SIG-M5 treated with dmso at 0.1 percent for 504 hours (cell line): ENCODE measurements at regions not wholly inside any gene's neighbourhood (a gene's known extent, or its start where the extent isn't known, plus 50 kb on each side); places are given as distances from the start of the nearest gene placed in this dataset.
"Not testable (repeated sequence)": the region's sequence is repeated elsewhere in the genome, so short reads cannot be mapped to it uniquely, and the experiment has no call there.

ENCODE experiments used
- DNase-seq: peaks from one replicate; lab custom pipeline; 2025; ENCODE audit not compliant: unreplicated experiment; lab: John Stamatoyannopoulos, UW

DNA sequence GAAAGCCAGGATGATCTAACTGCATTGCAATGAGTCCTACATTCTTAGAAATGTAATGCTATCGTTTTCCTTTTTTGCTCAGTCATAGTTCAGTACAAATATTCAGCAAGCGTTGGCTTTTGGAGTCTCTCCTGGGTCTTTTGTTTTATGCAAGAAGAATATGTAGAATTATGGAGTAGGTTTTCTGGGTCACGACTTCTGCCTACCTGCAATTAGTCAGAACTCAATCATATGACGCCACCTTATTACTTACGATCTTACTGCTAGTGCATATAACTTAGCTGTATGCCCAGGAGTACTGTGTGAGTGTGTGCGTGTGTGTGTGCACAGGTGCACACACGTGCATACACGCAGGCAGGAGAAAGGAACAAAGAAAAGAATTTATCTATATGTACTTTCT lies 640.2 kb downstream of the STK39 start:
- DNase-seq: no peak

DNA sequence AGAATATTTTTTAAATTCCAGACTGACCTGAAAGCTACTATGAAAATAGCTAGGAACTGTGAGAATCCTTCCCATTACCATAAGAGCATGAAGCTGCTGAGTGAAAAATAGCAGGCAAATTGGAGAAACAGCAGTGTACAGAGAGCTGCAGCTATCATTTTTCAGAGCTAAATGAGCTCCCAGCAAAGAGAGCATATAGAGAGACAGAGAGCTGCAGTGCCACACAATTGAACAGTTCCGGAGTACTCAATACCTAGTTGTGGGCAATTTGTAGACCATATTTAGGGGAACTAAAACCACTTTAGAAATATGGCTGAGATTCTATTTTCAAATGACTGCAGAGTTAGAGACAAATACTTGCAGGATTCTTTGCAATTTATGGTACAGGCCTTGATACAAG lies 645.3 kb downstream of the STK39 start:
- no peak for DNase-seq

DNA sequence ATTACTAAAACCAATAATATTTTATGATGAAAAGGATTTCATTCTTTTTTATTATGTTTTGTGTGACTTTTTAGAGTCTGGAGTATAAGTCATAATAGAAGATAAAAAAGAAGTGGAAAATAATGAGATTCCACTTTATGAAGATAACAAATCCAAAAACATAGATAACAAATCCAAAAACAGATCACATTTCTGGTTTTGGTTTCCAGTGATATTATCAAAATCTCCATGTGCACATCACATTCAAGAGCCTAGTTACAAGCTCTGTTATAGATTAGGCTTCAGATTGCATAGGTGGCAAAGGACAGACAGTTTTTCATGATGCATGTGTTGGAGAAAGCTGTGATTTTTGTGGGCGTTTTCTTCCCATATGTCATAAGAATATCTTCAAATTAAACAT lies 648.2 kb downstream of the STK39 start:
- no peak for DNase-seq

DNA sequence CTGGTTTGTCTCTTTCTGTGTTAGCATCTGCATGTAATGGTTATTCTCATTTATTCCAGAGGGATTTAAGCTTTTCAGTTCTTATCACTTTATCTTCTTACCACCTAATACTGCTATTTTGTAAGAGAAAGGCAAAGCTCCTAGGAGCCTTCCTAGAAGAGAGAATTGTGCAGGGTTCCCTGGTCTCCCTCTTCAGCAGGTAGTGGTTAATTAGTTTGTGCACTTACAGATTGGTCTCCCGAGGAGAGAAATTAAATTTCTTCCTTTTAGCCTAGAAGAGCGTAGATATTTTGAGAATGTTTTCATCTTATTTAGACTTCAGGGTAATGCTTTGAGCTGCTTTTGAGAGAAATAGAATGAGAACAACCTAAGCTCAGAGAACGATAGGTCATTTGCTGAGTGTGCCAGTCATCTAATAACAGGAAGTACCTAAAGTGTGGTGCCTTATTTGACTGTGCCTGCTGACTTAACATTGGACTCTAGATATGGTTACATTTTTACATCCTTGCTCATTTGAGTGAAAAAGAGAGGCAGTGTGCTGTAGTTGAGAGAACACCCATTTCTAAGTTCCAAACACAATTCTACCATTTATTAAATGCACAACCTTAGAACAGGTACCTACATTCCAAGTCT lies 651.4 kb downstream of the STK39 start:
- DNase-seq: no peak

DNA sequence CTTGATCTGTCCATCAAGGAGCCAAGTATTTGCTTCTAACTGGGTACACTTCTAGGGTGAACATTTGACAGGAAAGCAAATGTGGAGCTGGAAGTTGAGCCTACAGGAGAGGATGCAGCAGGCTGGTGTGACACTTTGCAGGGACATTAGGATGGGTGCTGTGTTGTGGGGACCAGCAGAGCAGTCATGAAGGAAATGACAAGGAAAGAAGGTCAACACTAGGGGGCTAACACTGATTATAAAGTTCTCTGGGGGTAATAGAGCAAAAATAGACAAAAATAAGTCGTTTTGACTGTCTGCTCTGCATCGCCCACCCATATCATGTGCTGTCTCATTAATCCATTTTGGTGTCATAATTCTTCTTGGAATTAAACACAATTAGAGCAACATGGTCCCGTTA lies 652.4 kb downstream of the STK39 start:
- DNase-seq: no peak

DNA sequence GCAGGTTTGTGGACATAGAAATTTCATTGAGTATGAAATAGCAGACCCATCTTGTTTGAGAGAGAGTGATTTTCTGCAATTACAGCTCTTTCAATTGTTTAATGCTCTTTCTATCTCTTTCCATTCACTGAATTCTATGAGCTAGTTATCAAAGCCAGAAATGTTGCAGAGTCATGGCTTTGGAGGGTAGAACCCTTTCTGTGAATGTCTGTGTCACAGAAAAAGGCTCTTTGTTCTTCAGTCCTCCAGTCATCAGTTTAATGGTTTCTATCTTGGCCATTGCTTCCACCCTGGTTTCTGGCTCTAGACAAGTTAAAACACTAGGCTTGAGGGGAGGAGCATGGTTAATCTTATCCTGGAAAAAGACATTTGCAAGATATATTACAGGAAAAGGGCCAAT lies 655.0 kb downstream of the STK39 start:
- no peak for DNase-seq

DNA sequence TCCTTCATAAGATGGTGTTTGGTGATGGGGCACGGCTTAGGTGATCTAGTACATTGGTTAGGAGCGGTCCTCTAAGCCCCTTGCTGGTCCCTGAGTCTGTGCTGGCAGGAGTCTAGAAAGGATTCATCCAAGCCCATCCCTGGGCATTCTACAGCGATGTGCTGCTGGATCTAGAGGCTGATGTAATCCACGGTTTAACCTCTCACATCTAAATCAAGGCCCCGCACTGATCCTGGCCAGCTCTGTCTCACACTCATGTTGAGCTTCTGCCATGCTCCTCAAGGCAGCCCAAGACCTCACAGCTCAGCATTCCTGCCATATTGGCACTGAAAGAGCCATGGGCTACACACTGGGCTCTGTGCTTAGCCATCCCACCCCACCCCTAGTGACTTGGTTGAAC lies 664.8 kb downstream of the STK39 start:
- no peak for DNase-seq

DNA sequence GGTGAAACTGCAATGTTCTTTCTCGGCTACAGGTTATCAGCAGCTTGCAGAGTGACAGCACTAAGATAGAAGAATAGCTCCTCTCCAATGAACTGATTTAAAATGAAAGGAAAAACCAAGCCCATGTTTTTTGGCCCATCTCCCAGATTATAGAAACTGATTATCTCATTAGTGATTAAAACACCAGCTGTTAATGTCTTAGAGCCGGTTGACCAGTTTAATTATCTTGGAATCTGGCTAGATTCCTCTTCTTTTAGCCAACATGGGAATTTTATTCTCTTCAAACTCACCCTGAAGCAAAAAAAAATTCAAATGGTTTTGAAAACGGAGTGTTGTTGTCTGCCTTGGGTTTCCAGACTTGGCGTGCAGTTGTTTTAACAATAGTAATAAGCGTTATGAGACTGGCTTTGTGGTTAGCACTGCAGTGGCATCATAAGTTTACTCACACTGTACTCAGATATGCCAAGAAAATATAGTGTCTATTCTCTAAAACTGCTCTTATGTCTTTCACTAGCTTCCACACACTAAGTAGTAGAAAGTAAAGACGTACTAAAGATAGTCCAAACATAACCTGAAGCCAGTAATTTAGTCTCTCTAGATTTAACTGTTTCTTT lies 665.3 kb downstream of the STK39 start:
- DNase-seq: no peak

DNA sequence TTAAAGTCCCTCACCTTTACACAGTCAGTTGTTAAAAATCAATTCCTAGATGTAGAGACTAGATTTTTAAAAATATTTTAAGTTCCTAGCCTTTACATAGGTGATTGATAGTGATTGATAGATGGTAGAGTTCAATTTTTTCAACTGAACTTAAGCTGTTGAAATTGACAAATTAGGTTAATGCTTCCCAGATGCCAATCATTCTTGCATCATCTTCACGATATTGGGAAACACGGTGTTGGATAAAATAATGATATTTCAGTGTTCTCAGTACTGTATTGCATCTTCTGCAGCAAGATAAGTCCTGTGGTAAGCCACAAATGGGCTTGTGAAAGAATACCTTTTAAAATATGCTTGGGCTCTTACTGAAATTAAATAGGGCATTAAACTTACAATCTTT lies 667.6 kb downstream of the STK39 start:
- no peak for DNase-seq

DNA sequence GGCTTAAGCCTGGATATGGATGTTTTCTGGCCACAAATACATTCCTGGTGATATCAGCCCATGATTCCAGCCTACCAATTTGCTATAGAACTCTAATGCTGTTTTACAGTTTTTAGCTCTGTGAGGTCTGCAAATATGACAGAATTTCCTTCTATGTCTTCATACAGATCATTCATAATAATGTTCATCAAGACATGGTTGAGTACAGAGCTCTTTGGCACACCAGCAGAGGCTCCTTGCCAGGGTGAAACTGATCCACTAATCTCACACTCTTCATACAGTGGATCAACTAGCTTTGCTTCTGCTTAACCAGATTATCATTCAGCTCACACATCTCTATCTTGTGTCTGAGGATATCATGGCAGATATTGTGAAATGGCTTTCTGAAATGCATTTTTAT lies 672.1 kb downstream of the STK39 start:
- DNase-seq: no peak

DNA sequence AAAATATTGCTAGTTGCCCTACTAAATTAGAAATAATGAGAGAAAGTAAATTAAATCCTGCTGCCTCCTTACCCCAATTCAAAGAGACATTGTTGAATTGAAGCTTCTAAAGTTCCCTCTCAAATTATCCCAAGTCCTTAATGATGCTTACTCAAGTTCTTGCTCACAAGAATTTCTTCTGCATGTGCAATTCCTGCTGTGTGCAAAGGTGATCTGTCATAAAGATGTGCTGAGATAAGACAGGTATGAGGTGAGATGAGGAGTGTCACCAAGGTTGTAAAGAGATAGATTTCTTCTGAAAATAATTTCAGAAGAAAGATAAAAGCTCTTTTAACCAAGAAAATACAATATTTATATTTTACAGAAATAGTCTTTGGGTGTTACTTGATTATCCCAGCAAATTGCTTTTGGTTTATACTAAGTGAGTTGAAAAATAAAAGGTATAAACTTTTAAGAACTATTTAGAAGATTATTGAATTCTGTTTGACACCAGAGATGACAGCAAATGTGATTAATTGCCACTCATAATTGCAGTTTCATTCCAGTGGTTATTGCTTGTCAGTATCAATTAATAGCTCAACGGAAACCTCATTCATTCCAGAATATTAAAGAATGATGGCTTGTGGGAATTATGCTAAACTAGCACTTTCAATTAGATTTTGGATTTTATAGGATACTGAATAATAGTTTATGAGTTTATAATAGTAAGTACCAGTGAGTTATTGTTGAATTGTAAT lies 674.3 kb downstream of the STK39 start:
- DNase-seq: no peak

DNA sequence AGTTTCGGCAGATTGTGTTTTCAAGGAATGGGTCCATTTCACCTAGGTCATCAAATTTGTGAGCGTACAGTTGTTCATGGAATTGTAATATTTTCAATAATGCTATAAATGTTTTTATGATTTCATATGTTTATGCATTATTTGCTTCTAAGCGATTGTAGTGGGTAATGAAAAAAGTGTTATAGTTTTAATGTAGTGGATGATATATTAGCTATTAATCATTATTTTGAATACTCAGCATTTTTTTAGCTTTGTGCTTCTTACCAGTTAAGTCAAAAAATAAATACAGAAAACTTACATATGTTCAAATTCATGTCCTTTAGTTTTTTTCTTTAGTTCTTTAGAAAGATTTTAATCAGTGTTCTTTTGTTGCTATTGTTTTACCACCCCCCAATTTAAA lies 677.0 kb downstream of the STK39 start:
- no peak for DNase-seq

DNA sequence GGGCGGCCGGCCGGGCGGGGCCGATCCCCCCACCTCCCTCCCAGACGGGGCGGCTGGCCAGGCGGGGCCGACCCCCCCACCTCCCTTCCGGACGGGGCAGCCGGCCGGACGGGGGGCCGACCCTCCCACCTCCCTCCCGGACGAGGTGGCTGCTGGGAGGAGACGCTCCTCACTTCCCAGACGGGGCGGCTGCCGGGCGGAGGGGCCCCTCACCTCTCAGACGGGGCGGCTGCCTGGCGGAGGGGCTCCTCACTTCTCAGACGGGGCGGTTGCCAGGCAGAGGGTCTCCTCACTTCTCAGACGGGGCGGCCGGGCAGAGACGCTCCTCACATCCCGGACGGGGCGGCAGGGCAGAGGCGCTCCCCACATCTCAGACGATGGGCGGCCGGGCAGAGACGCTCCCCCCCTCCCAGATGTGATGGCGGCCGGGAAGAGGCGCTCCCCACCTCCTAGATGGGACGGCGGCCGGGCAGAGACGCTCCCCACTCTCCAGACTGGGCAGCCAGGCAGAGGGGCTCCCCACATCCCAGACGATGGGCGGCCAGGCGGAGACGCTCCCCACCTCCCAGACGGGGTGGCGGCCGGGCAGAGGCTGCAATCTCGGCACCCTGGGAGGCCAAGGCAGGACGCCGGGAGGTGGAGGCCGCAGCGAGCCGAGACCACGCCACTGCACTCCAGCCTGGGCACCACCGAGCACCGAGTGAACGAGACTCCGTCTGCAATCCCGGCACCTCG lies 675.8 kb downstream of the XIRP2 start:
- DNase-seq: not testable (repeated sequence)

DNA sequence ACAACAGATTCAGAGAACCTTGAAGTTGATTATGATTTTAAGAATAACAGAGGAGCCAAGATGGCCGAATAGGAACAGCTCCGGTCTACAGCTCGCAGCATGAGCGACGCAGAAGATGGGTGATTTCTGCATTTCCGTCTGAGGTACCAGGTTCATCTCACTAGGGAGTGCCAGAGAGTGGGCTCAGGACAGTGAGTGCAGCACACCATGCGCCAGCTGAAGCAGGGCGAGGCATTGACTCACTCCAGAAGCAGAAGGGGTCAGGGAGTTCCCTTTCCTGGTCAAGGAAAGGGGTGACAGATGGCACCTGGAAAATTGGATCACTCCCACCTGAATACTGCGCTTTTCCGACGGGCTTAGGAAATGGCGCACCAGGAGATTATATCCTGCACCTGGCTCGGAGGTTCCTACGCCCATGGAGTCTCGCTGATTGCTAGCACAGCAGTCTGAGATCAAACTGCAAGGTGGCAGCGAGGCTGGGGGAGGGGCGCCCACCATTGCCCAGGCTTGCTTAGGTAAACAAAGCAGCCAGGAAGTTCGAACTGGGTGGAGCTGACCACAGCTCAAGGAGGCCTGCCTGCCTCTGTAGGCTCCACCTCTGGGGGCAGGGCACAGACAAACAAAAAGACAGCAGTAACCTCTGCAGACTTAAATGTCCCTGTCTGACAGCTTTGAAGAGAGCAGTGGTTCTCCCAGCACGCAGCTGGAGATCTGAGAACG lies 670.2 kb downstream of the XIRP2 start:
- DNase-seq: not testable (repeated sequence)

DNA sequence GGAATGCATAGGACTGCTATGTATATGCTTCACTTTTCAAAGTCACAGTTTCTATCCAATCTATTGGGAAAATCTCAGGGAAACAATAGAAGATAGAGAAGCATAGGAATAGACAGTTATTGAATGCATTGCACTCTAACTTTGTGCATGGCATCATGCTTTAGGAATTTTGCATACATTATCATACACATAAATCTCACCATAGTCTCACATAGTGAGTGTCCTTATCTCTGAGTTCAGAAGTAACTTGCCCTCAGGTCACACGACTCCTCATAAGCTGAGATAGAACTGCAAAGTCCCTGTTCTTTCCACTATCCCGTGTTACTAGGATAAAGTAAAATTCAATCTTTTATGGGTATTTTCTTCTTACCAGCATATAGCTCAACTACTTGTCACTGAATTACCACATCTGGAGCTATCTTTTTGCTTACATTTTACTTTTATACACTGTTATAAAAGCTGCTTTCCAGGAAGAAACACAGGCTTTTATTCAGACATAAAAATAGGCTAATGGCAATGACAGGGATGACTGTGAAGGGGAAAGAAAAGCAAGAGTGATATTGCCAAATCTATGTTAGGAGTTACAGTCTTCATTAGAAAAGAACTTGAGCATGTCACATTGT lies 666.9 kb downstream of the XIRP2 start:
- no peak for DNase-seq

DNA sequence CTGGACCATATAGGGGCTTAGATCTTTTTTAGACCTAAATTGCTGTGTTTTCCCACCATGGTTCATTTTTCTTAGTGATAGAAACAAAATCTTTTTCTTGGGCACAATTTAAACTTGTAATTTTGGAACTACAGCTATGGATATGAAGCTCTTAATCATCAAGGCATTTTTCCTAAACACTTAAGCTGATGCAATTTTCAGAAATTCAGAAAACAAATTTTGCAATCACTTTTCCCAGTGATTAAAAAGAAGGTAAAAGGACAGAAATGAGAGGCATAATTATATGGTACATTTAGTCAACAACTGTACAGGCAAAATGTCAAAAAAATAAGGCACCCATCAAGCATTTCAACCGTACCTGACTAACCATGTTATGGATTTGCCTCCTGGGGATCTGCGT lies 665.4 kb downstream of the XIRP2 start:
- no peak for DNase-seq

DNA sequence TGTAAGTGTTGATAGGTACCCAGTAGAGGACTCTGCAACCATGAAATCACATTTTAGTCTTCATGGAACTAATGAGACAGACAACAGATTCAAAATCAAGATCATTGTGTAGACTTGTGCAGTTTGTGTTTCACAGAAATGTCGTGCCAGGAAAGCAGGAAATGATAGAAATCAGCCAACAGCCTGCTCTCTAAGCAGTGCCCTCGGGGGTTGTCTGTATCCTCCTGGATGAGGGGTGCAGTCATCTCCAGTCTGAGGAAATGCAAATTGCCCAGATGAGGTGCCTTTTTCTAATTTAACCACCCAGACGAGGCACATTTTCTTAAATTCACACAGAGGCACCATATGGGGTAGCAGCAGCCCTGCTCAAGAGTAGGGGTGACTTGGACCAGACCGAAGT lies 663.1 kb downstream of the XIRP2 start:
- no peak for DNase-seq

DNA sequence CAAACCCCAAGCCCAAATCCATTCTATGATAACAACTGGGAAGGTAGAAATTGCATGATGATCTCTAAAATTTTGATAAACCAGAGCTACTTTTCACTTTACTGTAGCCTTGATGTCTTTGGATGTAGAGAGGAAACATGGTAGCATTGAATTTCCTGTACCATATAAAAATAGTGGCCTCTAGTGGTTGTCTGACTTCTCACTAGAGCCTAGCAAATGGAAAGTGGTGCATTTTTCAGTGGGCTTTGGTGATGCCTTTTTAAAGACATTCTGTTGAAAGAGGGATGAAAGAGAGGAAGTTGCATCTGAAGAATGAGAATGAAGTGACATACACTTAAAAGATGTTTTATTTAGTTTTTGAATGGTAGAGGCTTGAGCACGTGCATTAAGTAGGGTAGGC lies 662.2 kb downstream of the XIRP2 start:
- DNase-seq: peak; percentile 21

DNA sequence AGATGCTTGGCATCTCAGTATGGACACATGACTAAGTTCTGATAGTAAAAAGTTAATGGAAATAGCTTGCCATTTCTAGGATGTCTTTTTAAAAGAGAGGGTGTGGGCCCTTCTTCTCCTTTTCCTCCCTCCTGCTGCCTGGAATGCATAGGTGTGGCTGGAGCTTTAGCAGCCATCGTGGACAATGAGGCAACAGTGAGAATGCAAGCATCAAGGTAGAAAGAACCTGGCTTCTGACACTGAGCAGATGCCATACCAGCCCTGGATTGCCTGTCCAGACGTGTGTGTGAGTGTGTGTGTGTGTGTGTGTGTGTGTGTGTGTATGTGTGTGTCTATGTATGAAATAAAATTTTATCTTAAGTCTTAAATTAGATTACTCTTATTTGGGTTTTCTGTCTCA lies 660.1 kb downstream of the XIRP2 start:
- DNase-seq: no peak

DNA sequence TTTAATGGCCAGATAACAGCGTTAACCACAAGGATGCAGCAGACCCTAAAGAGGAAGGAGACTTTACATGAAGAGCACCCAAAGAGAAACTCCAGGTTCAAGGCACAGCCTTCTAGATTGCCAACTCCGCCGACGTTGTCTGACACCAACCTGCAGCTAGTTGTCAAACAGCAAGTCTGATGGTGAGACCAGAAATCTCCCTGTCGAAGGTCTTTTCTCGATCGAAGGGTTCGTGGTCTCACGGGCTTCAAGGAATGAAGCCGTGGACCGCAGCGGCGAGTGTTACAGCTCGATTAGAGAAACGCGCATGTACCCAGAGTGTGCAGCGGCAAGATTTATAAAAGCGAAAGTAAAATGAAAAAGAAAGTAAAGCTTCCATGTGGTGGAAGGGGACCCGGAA lies 656.3 kb downstream of the XIRP2 start:
- no peak for DNase-seq

DNA sequence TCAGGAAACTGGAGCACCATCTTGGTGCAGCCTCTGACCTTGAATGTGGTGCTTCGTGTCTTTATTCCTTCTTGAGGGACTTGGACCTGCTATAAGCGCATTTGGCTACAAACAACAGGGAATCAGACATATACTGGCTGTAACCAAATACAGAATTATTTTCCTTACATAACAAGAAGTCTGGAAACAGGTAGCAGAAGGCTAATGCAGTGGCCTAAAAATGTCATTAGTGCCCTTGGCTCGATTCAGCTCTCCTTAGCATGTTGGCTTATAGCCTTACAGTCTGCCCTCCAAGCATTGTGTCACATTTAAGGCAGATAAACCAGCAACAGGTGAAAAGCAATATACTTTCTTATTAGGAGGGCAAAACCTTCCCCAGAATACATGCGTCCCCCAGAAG lies 655.4 kb downstream of the XIRP2 start:
- DNase-seq: no peak
